Spinal cord (tissue), 9 donors: ENCODE measurements at regions not wholly inside any gene's neighbourhood (a gene's known extent, or its start where the extent isn't known, plus 50 kb on each side); places are given as distances from the start of the nearest gene placed in this dataset.

Source experiments
- DNase-seq, 6 donors: peaks; one replicate each; pipeline versions ENCODE4 v3.0.0 to v3.0.0-alpha.2; 2013 to 2015; ENCODE audit warnings: low spot score in 6 of 6, low read depth in 4 of 6
- H3K27ac ChIP-seq: one replicate; pipeline ENCODE4 v1.5.1; 2013; ENCODE audit warnings: low read depth, low read length, control low read depth
- H3K27me3 ChIP-seq: one replicate; pipeline ENCODE4 v1.6.1; 2013; ENCODE audit warnings: low read length; ENCODE audit not compliant: control insufficient read depth, insufficient read depth
- H3K36me3 ChIP-seq: one replicate; pipeline ENCODE4 v1.6.1; 2013; ENCODE audit warnings: low read length; ENCODE audit not compliant: control insufficient read depth, insufficient read depth
- H3K4me1 ChIP-seq: one replicate; pipeline ENCODE4 v1.6.1; 2013; ENCODE audit warnings: low read length; ENCODE audit not compliant: control insufficient read depth, insufficient read depth
- H3K4me3 ChIP-seq: one replicate; pipeline ENCODE4 v1.5.1; 2013; ENCODE audit warnings: low read depth, low read length, control low read depth
- H3K9me3 ChIP-seq: one replicate; pipeline ENCODE4 v1.6.1; 2013; ENCODE audit warnings: low read length; ENCODE audit not compliant: control insufficient read depth, insufficient read depth
- WGBS: methylation state at CpG from one replicate; pipeline ENCODE4 v1.1.5; 2013; ENCODE audit warnings: missing lambda C conversion rate; ENCODE audit not compliant: insufficient coverage; 5-methylcytosine and 5-hydroxymethylcytosine counted together
- donor health status: healthy.

GRCh38 chr12:85676816-85677749, 159.1 kb downstream of the RASSF9 start:
- Histone ChIP-seq H3K27me3 (no peaks in the 10 kb centered on the region), H3K4me3 (no peak overlapping the region), H3K9me3 (peaks cover 4% of the 10 kb centered on the region), H3K36me3 (no peaks in the 10 kb centered on the region), H3K27ac (no peak overlapping the region), H3K4me1 (no peaks in the 10 kb centered on the region)
- no peak for DNase-seq
- WGBS, result no CpG with 5 or more reads among the region's 4 CpGs

DNA sequence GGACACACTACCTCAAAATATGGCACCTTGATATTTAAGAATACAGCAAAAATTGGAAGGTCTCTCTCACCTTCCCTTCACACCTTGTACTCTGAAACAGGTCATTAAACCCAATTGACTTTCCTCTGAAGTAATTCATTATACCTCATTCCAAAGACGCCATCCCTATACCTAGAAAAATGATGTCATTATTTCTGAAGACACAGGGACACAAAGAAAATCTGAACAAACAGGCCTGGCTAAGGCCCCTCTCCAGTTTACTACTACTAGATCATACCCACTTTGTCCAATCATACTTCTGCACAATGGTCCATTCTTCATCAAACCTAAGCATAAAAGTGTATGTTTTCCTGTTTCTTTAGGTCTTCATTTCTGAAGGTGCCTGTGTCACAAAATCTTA, 156.9 kb downstream of the RASSF9 start:
- H3K27me3 ChIP-seq, result no peaks in the 10 kb centered on the region
- no peaks in the 10 kb centered on the region for H3K36me3 ChIP-seq
- H3K4me3 ChIP-seq, result no peak overlapping the region
- DNase-seq, result no peak
- H3K4me1 ChIP-seq, result no peaks in the 10 kb centered on the region
- H3K9me3 ChIP-seq, result peaks cover 1% of the 10 kb centered on the region
- H3K27ac ChIP-seq, result no peak overlapping the region
- 86% methylated on average over 1 of the region's 1 CpG for WGBS

DNA sequence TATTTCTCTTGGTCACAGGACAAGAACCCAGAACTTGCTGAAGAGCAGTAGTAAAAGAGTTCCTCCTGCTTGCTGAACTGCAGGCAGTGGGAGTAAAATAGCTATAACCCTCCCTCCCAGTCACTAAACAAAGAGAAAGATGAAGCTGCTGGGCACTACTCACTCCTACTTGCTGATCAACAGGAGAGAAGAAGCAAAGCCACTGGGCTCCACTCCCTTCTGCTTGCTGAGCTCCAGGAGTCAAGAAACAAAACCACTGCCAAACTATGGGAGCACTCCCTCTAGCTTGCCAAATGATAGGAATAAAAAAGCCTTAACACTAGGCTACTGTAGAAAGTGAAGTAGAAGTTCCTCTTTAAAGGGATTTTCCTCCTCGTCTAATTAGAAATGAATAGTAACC, 155.3 kb downstream of the RASSF9 start:
- no peaks in the 10 kb centered on the region for H3K27me3 ChIP-seq
- DNase-seq, result no peak
- no peak overlapping the region for H3K4me3 ChIP-seq
- peaks cover 1% of the 10 kb centered on the region for H3K9me3 ChIP-seq
- no CpG with 5 or more reads among the region's 1 CpG for WGBS
- H3K27ac ChIP-seq, result no peak overlapping the region
- H3K36me3 ChIP-seq, result no peaks in the 10 kb centered on the region
- no peaks in the 10 kb centered on the region for H3K4me1 ChIP-seq

DNA sequence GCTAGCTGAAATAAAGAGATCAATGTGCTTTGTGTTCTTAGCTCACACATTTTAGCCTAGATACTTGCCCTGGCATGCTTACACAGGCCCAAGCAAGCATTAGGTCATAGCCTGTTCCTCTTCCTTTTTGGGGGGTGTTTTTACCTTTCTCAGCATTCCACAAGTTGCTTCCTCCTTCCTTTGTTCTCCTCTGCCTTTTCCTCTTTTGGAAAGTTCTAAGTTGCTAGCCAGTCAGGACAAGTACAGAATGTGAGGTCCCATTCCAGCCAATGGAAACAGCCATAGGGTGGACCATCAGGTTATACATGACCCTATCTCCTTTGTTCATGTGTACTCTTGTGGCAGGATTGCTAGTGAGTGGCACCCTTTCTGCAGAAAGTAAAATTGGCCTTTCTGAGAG, 154.9 kb downstream of the RASSF9 start:
- Histone ChIP-seq H3K36me3 (no peaks in the 10 kb centered on the region), H3K4me1 (no peaks in the 10 kb centered on the region), H3K27ac (no peak overlapping the region), H3K27me3 (no peaks in the 10 kb centered on the region), H3K9me3 (peaks cover 1% of the 10 kb centered on the region), H3K4me3 (no peak overlapping the region)
- no peak for DNase-seq

GRCh38 chr12:85683051-85683450, 153.2 kb downstream of the RASSF9 start:
- Histone ChIP-seq H3K27ac (no peak overlapping the region), H3K4me3 (no peak overlapping the region), H3K27me3 (no peaks in the 10 kb centered on the region), H3K4me1 (no peaks in the 10 kb centered on the region), H3K9me3 (peaks cover 1% of the 10 kb centered on the region), H3K36me3 (no peaks in the 10 kb centered on the region)
- 100% methylated on average over 2 of the region's 4 CpGs for WGBS
- no peak for DNase-seq

GRCh38 chr12:85688837-85689236, 147.4 kb downstream of the RASSF9 start:
- no peaks in the 10 kb centered on the region for H3K27me3 ChIP-seq
- 80% methylated on average over 1 of the region's 1 CpG for WGBS

DNA sequence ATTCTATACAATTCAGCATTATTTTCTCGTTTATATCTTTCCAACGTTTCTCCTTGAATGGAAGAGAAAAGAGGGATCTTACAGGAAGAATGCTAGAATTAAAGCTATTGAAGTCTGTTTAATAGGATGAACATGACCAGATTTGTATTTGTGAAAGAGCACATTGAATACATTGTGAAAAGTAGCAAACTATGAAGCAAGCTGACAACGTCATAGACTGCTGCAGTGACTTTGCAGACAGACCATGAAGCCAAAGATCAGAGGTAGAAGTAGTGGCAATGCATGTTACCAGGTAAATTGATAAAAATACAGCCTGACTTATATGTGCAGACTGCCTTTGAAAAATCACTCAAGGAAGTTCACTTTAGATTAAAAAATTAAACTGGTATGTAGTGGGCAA, 146.1 kb downstream of the RASSF9 start:
- no peak for DNase-seq
- no peak overlapping the region for H3K27ac ChIP-seq
- H3K27me3 ChIP-seq, result no peaks in the 10 kb centered on the region
- H3K36me3 ChIP-seq, result no peaks in the 10 kb centered on the region
- no peak overlapping the region for H3K4me3 ChIP-seq
- no peaks in the 10 kb centered on the region for H3K9me3 ChIP-seq
- WGBS, result 68% methylated on average over 2 of the region's 3 CpGs
- H3K4me1 ChIP-seq, result no peaks in the 10 kb centered on the region

More at GRCh38 chr12:85688837-85689236, 147.4 kb downstream of the RASSF9 start:
- no peak for DNase-seq
- no peak overlapping the region for H3K27ac ChIP-seq
- no peaks in the 10 kb centered on the region for H3K4me1 ChIP-seq
- H3K9me3 ChIP-seq, result no peaks in the 10 kb centered on the region
- H3K4me3 ChIP-seq, result no peak overlapping the region
- no peaks in the 10 kb centered on the region for H3K36me3 ChIP-seq

DNA sequence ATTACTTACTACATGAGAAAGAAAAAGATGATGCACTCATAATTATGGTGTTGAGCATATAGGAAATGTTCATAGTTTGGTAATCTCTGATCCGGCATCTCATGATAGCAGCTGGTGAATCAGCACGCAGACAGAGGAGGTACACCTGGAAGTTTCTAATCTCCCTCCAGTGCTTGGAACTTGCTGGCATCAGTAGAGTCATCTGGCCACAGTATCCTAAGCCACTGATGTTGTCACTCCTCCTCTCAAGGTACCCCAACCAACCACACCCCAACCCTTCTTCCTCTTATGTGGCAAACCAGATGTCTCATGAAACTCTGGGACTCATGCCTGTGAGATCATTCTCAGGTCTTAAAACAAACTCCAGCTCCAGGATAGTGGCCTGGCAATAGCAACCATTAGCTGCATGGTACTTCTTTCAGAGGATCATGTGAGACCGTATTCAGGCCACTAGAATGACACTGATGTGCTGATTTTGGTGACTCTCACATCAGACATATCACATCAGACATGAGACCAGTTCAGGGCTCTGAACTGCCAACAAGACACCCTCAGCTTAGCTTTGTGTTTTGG, 143.0 kb downstream of the RASSF9 start:
- H3K36me3 ChIP-seq, result no peaks in the 10 kb centered on the region
- no peak overlapping the region for H3K27ac ChIP-seq
- H3K4me1 ChIP-seq, result no peaks in the 10 kb centered on the region
- no peak for DNase-seq
- 93% methylated on average over 3 of the region's 3 CpGs for WGBS
- no peaks in the 10 kb centered on the region for H3K27me3 ChIP-seq
- no peaks in the 10 kb centered on the region for H3K9me3 ChIP-seq
- H3K4me3 ChIP-seq, result no peak overlapping the region

GRCh38 chr12:85695097-85695715, 141.0 kb downstream of the RASSF9 start:
- H3K27ac ChIP-seq, result no peak overlapping the region
- WGBS, result 50% methylated on average over 2 of the region's 4 CpGs
- no peaks in the 10 kb centered on the region for H3K4me1 ChIP-seq
- DNase-seq, result no peak
- no peaks in the 10 kb centered on the region for H3K27me3 ChIP-seq
- H3K36me3 ChIP-seq, result no peaks in the 10 kb centered on the region
- no peak overlapping the region for H3K4me3 ChIP-seq
- no peaks in the 10 kb centered on the region for H3K9me3 ChIP-seq
